UCSD-AML1 (cell line): ENCODE measurements at regions not wholly inside any gene's neighbourhood (a gene's known extent, or its start where the extent isn't known, plus 50 kb on each side); places are given as distances from the start of the nearest gene placed in this dataset.
"Not testable (repeated sequence)": the region's sequence is repeated elsewhere in the genome, so short reads cannot be mapped to it uniquely, and the experiment has no call there.

Source experiments
- DNase-seq: peaks from one replicate; lab custom pipeline; 2025; ENCODE audit not compliant: unreplicated experiment; lab: John Stamatoyannopoulos, UW

- DNase-seq = not testable (repeated sequence)
These were observed 448.0 kb downstream of the TMEM232 start for GRCh38 chr5:110278449-110278848.

GRCh38 chr5:110284121-110284520, 442.4 kb downstream of the TMEM232 start:
- not testable (repeated sequence) for DNase-seq

GRCh38 chr5:110288766-110289511, 437.5 kb downstream of the TMEM232 start:
- no peak for DNase-seq

GRCh38 chr5:110289512-110289810, 437.0 kb downstream of the TMEM232 start:
- no peak for DNase-seq

GRCh38 chr5:110290542-110290941, 435.9 kb downstream of the TMEM232 start:
- no peak for DNase-seq

GRCh38 chr5:110294281-110294680, 432.2 kb downstream of the TMEM232 start:
- DNase-seq = no peak

GRCh38 chr5:110297152-110297670, 429.3 kb downstream of the TMEM232 start:
- DNase-seq = no peak

- DNase-seq = no peak
These were observed 422.3 kb downstream of the TMEM232 start for GRCh38 chr5:110304176-110304575.

- no peak for DNase-seq
These were observed 419.8 kb downstream of the TMEM232 start for GRCh38 chr5:110306650-110307049.

- no peak for DNase-seq
These were observed 417.2 kb downstream of the TMEM232 start for GRCh38 chr5:110309222-110309621.

GRCh38 chr5:110316566-110316965, 409.9 kb downstream of the TMEM232 start:
- not testable (repeated sequence) for DNase-seq

- DNase-seq = no peak
These were observed 405.4 kb downstream of the TMEM232 start for GRCh38 chr5:110321117-110321516.

GRCh38 chr5:110323357-110323756, 403.1 kb downstream of the TMEM232 start:
- DNase-seq = no peak

GRCh38 chr5:110323832-110324231, 402.6 kb downstream of the TMEM232 start:
- DNase-seq = no peak

- no peak for DNase-seq
These were observed 401.6 kb downstream of the TMEM232 start for GRCh38 chr5:110324876-110325275.

GRCh38 chr5:110329955-110330525, 396.4 kb downstream of the TMEM232 start:
- no peak for DNase-seq

- DNase-seq = no peak
These were observed 393.1 kb downstream of the TMEM232 start for GRCh38 chr5:110333384-110333783.

- DNase-seq = no peak
These were observed 391.0 kb downstream of the TMEM232 start for GRCh38 chr5:110335361-110336066.

GRCh38 chr5:110338341-110339083, 388.0 kb downstream of the TMEM232 start:
- DNase-seq = no peak

GRCh38 chr5:110339399-110339798, 387.1 kb downstream of the TMEM232 start:
- DNase-seq = no peak

GRCh38 chr5:110341836-110342235, 384.6 kb downstream of the TMEM232 start:
- DNase-seq = no peak
